ENCODE measurements at regions not wholly inside any gene's neighbourhood (a gene's known extent, or its start where the extent isn't known, plus 50 kb on each side); places are given as distances from the start of the nearest gene placed in this dataset.

GRCh38 chr2:198213253-198213652, 408.9 kb downstream of the PLCL1 start:
- ATAC-seq (no peak), DNase-seq (no peak)
- Mint-ChIP-seq H3K27me3 (peaks cover 3% of the 10 kb centered on the region), H3K4me1 (no peaks in the 10 kb centered on the region), H3K9me3 (ENCODE audit: low read depth) (no peaks in the 10 kb centered on the region), H3K27ac (no peak overlapping the region), H3K4me3 (no peak overlapping the region), H3K36me3 (ENCODE audit: low read depth) (no peaks in the 10 kb centered on the region)
- intact Hi-C loops (cut with DNase I, micrococcal nuclease): no loop called here
- CTCF ChIA-PET: no interaction called here
- POLR2A ChIA-PET: no interaction called here

- Mint-ChIP-seq H3K36me3 (ENCODE audit: low read depth) (no peaks in the 10 kb centered on the region), H3K9me3 (ENCODE audit: low read depth) (no peaks in the 10 kb centered on the region), H3K27me3 (peaks cover 3% of the 10 kb centered on the region), H3K4me3 (no peak overlapping the region), H3K27ac (no peak overlapping the region), H3K4me1 (no peaks in the 10 kb centered on the region)
- CTCF ChIA-PET: no interaction called here
- intact Hi-C loops (cut with DNase I, micrococcal nuclease): no loop called here
- no peak for DNase-seq
- POLR2A ChIA-PET: no interaction called here
- ATAC-seq: no peak
Observed at GRCh38 chr2:198211706-198212105, 407.3 kb downstream of the PLCL1 start.

- no peaks in the 10 kb centered on the region for H3K36me3 Mint-ChIP-seq (ENCODE audit: low read depth)
- H3K4me1 Mint-ChIP-seq: no peaks in the 10 kb centered on the region
- no peak overlapping the region for H3K27ac Mint-ChIP-seq
- intact Hi-C loops (cut with DNase I, micrococcal nuclease): no loop called here
- CTCF ChIA-PET: interaction anchor here (1.0 kb wide), 1 partner anchor 13 kb away, joined by 5 read pairs; no protein-coding TSS in a partner anchor
- peaks cover 1% of the 10 kb centered on the region for H3K27me3 Mint-ChIP-seq
- H3K4me3 Mint-ChIP-seq: no peak overlapping the region
- POLR2A ChIA-PET: no interaction called here
- no peak for ATAC-seq
- H3K9me3 Mint-ChIP-seq (ENCODE audit: low read depth): no peaks in the 10 kb centered on the region
- no peak for DNase-seq
Observed at GRCh38 chr2:198203336-198204069, 399.1 kb downstream of the PLCL1 start.

Measured in activated CD4-positive, alpha-beta T cell treated with anti-CD3 and anti-CD28 coated beads for 36 hours (primary cell).